HCT116 (cell line): ENCODE measurements at regions not wholly inside any gene's neighbourhood (a gene's known extent, or its start where the extent isn't known, plus 50 kb on each side); places are given as distances from the start of the nearest gene placed in this dataset.

Experiments used
- ATAC-seq: fragments of 200-7000 bp; cut with Tn5 transposase; 2 replicates; pipeline ENCODE4 v1.9.1; 2020; ENCODE audit warnings: mild to moderate bottlenecking, moderate library complexity
- BruUV-seq: library from RNA; stranded (reverse); fragments of 400-500 nt; replicated peaks from 2 replicates; lab custom pipeline; 2021; lab: Mats Ljungman, UMichigan
- CTCF ChIA-PET: fragments of 300-600 bp; sonication (Branson Sonifier 250); formaldehyde crosslinking; loops from one replicate; lab custom pipeline; 2021; ENCODE audit warnings: antibody characterized with exemption; lab: Charles Lee
- POLR2A ChIA-PET: fragments of 300-600, 350-600 bp; sonication (Branson Sonifier 250); formaldehyde crosslinking; loops from one replicate; lab custom pipeline; 2021; ENCODE audit warnings: antibody characterized with exemption; lab: Charles Lee
- RAD21 ChIA-PET, 2 experiments: fragments of 300-600 bp; sonication (Branson Sonifier 250); formaldehyde crosslinking; loops; one replicate each; lab custom pipeline; 2023; ENCODE audit warnings: low total read pairs in 2 of 2; ENCODE audit not compliant: uncharacterized antibody in 2 of 2, unreplicated experiment in 2 of 2, low non-redundant PET in 1 of 2; lab: Charles Lee
- DNase-seq: peaks from one replicate; pipeline ENCODE4 v3.0.0-alpha.2; 2010; ENCODE audit warnings: low read depth, low spot score
- H2AFZ ChIP-seq: fragments of 200-600 bp; shearing (Covaris generic), sonication (generic); 2 replicates; pipeline ENCODE4 v1.6.1; 2017; ENCODE audit warnings: low read depth, mixed run types, mixed read lengths, antibody characterized with exemption, low read length; ENCODE audit not compliant: poor library complexity, severe bottlenecking
- H3K27ac ChIP-seq: 2 replicates; pipeline ENCODE4 v1.5.1; 2012; ENCODE audit warnings: low read depth, low read length
- H3K27me3 ChIP-seq: fragments of 200-600 bp; sonication (generic); 2 replicates; pipeline ENCODE4 v1.6.1; 2016; ENCODE audit warnings: mixed run types, low read length, mixed read lengths; ENCODE audit not compliant: insufficient read depth
- H3K36me3 ChIP-seq, 2 experiments: fragments of 200-500 bp in 1 of 2; fragments of 200-600 bp in 1 of 2; sonication (Bioruptor generic) in 1 of 2; sonication (generic) in 1 of 2; 2 replicates each; pipeline versions ENCODE4 v1.5.1 to v1.6.1; 2014 to 2016; ENCODE audit warnings: low read length in 2 of 2, inconsistent platforms in 1 of 2, mixed read lengths in 1 of 2, mixed run types in 1 of 2; ENCODE audit not compliant: insufficient read depth in 2 of 2, control insufficient read depth in 1 of 2
- H3K4me1 ChIP-seq, 2 experiments: fragments of 200-600 bp in 1 of 2; sonication (generic) in 1 of 2; 2 replicates each; pipeline versions ENCODE4 v1.5.1 to v1.6.1; 2012 to 2017; ENCODE audit warnings: low read length in 2 of 2, inconsistent platforms in 1 of 2, mild to moderate bottlenecking in 1 of 2, mixed read lengths in 1 of 2, mixed run types in 1 of 2, moderate library complexity in 1 of 2; ENCODE audit not compliant: insufficient read depth in 2 of 2, control insufficient read depth in 1 of 2
- H3K4me2 ChIP-seq: fragments of 200-600 bp; sonication (generic); 2 replicates; pipeline ENCODE4 v1.6.1; 2017; ENCODE audit warnings: mixed run types, low read length, mixed read lengths
- H3K4me3 ChIP-seq, 2 experiments: fragments of 200-600 bp in 1 of 2; sonication (generic) in 1 of 2; replicated peaks in 1 of 2; 2 replicates each; pipeline ENCODE4 v1.5.1; 2011 to 2016; ENCODE audit warnings: low read length in 2 of 2, control low read depth in 1 of 2, low read depth in 1 of 2, mild to moderate bottlenecking in 1 of 2, mixed read lengths in 1 of 2, mixed run types in 1 of 2
- H3K79me2 ChIP-seq: fragments of 200-600 bp; sonication (generic); 2 replicates; pipeline ENCODE4 v1.6.1; 2017; ENCODE audit warnings: mild to moderate bottlenecking, mixed run types, low read length, moderate library complexity, mixed read lengths; ENCODE audit not compliant: insufficient read depth
- H3K9ac ChIP-seq: fragments of 200-600 bp; sonication (generic); 2 replicates; pipeline ENCODE4 v1.6.1; 2016; ENCODE audit warnings: low read length, mixed read lengths
- H3K9me2 ChIP-seq: fragments of 200-600 bp; sonication (generic), shearing (Covaris generic); 2 replicates; pipeline ENCODE4 v1.6.1; 2017; ENCODE audit warnings: mixed run types, mild to moderate bottlenecking, moderate library complexity; ENCODE audit not compliant: insufficient read depth
- H3K9me3 ChIP-seq, 2 experiments: fragments of 200-500 bp in 1 of 2; fragments of 200-600 bp in 1 of 2; sonication (Bioruptor generic) in 1 of 2; sonication (generic) in 1 of 2; 2 replicates each; pipeline ENCODE4 v1.6.1; 2014 to 2017; ENCODE audit warnings: low read length in 2 of 2, mixed read lengths in 2 of 2, inconsistent platforms in 1 of 2, low read depth in 1 of 2, mild to moderate bottlenecking in 1 of 2, mixed run types in 1 of 2, moderate library complexity in 1 of 2; ENCODE audit not compliant: control insufficient read depth in 1 of 2, insufficient read depth in 1 of 2
- H4K20me1 ChIP-seq: fragments of 200-600 bp; sonication (generic), shearing (Covaris generic); 2 replicates; pipeline ENCODE4 v1.6.1; 2017; ENCODE audit warnings: mixed run types, mild to moderate bottlenecking, moderate library complexity; ENCODE audit not compliant: insufficient read depth
- ATF3 ChIP-seq: IDR thresholded peaks from 2 replicates; pipeline ENCODE4 v1.6.1; 2012
- CBX3 ChIP-seq: IDR thresholded peaks from 2 replicates; pipeline ENCODE4 v1.6.1; 2012; ENCODE audit warnings: low read depth
- CEBPB ChIP-seq: IDR thresholded peaks from 2 replicates; pipeline ENCODE4 v1.6.1; 2012; ENCODE audit warnings: low read depth
- EGR1 ChIP-seq: IDR thresholded peaks from 2 replicates; pipeline ENCODE4 v1.6.1; 2012; ENCODE audit warnings: low read depth
- ELF1 ChIP-seq: IDR thresholded peaks from 2 replicates; pipeline ENCODE4 v1.6.1; 2012; ENCODE audit warnings: low read depth, borderline replicate concordance
- EZH2 ChIP-seq: fragments of 200-600 bp; sonication (generic); IDR thresholded peaks from 2 replicates; pipeline ENCODE4 v1.6.1; 2017; ENCODE audit warnings: antibody characterized with exemption, mixed run types
- EZH2phosphoT487 ChIP-seq: fragments of 200-600 bp; IDR thresholded peaks from 2 replicates; pipeline ENCODE4 v1.6.1; 2018; ENCODE audit warnings: antibody characterized with exemption, borderline replicate concordance
- FOSL1 ChIP-seq: IDR thresholded peaks from 2 replicates; pipeline ENCODE4 v1.6.1; 2012; ENCODE audit warnings: low read depth
- MAX ChIP-seq: IDR thresholded peaks from 2 replicates; pipeline ENCODE4 v1.6.1; 2012
- POLR2A ChIP-seq: IDR thresholded peaks from 2 replicates; pipeline ENCODE4 v1.7.0; 2011; ENCODE audit warnings: borderline replicate concordance; ENCODE audit not compliant: insufficient read depth, insufficient read length; ENCODE audit errors: extremely low read depth
- RAD21 ChIP-seq: IDR thresholded peaks from 2 replicates; pipeline ENCODE4 v1.6.1; 2012; ENCODE audit warnings: low read depth, mild to moderate bottlenecking
- SIN3A ChIP-seq: IDR thresholded peaks from 2 replicates; pipeline ENCODE4 v1.6.1; 2012; ENCODE audit warnings: low read depth
- SRF ChIP-seq: IDR thresholded peaks from 2 replicates; pipeline ENCODE4 v1.6.1; 2012; ENCODE audit warnings: low read depth
- TCF7L2 ChIP-seq: IDR thresholded peaks from 2 replicates; pipeline ENCODE4 v1.7.0; 2011; ENCODE audit warnings: borderline replicate concordance, inconsistent platforms; ENCODE audit not compliant: insufficient read depth, insufficient read length; ENCODE audit errors: extremely low read depth
- YY1 ChIP-seq: IDR thresholded peaks from 2 replicates; pipeline ENCODE4 v1.6.1; 2011; ENCODE audit warnings: low read length, low read depth, moderate library complexity, mild to moderate bottlenecking; ENCODE audit not compliant: insufficient replicate concordance; ENCODE audit errors: extremely low read depth
- ZFX ChIP-seq: fragments of 450-650 bp; IDR thresholded peaks from 2 replicates; pipeline ENCODE4 v1.6.1; 2017
- ZNF274 ChIP-seq: fragments of 200-500 bp; sonication (Bioruptor generic); IDR thresholded peaks from 2 replicates; pipeline ENCODE4 v1.6.1; 2014; ENCODE audit warnings: mild to moderate bottlenecking, low read depth, low read length, inconsistent platforms
- intact Hi-C: fragments of 100-400 bp; cut with micrococcal nuclease; formaldehyde crosslinking; loops from 2 replicates; pipeline ENCODE4 v1.10.0; 2022
- TF ChIP-seq, protein P1 (sequence below): IDR thresholded peaks from 2 replicates; pipeline ENCODE4 v1.6.1; 2012; ENCODE audit warnings: low read depth

DNA sequence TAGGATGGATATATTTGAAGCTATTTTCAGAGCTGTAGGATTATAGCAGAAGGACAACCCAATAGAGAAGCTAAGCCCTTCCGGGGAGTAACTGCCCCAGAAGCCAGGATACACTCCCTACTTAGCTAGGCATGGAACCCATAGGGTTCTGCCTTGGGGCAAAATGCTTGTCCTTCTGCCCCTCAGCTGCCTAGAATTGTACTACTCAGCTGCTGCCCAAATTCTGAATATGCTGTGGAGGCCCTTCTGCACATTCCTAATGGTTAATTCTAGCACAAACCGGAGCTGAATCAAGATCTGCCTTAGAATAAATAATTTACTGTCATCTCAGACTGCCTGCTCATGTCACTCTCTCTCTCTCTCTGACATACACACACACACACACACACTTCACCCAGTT is 297.7 kb upstream of the VCX3A start (continued):
- TF ChIP-seq ZNF274, result no peak

DNA sequence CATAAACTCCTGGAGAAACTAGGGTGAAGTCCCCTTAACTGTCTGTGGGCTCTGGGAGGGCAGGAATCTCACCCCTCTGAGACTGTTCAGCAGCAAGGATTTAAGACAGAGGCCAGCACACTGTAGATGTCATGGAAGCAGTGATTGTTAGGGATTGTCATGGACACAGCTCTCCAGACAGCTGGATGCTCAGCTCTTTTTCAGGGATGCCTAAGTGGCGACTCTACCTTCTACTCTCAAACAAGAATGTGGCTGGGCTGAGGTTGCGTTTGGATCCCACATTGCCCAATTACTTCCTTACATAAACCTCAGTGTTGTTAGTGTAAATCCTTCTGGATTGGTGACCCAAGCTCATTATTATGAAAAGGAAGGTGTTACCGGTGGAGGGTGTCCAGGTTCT is 291.9 kb upstream of the VCX3A start:
- no peak overlapping the region for H2AFZ ChIP-seq
- H3K9ac ChIP-seq, result no peak overlapping the region
- RAD21 ChIA-PET, result no interaction called here
- no peaks in the 10 kb centered on the region for H3K27me3 ChIP-seq
- H3K9me2 ChIP-seq, result no peaks in the 10 kb centered on the region
- H3K4me3 ChIP-seq, result no peak overlapping the region
- H4K20me1 ChIP-seq, result no peaks in the 10 kb centered on the region
- no peaks in the 10 kb centered on the region for H3K79me2 ChIP-seq
- TF ChIP-seq EGR1 (no peak), ZNF274 (no peak), FOSL1 (no peak), ATF3 (no peak), RAD21 (no peak), POLR2A (no peak), ELF1 (no peak), MAX (no peak), CEBPB (no peak), TCF7L2 (no peak), EZH2phosphoT487 (no peak), YY1 (no peak), EZH2 (no peak), CBX3 (no peak), SRF (no peak), ZFX (no peak), SIN3A (no peak)
- TF ChIP-seq, protein P1, sequence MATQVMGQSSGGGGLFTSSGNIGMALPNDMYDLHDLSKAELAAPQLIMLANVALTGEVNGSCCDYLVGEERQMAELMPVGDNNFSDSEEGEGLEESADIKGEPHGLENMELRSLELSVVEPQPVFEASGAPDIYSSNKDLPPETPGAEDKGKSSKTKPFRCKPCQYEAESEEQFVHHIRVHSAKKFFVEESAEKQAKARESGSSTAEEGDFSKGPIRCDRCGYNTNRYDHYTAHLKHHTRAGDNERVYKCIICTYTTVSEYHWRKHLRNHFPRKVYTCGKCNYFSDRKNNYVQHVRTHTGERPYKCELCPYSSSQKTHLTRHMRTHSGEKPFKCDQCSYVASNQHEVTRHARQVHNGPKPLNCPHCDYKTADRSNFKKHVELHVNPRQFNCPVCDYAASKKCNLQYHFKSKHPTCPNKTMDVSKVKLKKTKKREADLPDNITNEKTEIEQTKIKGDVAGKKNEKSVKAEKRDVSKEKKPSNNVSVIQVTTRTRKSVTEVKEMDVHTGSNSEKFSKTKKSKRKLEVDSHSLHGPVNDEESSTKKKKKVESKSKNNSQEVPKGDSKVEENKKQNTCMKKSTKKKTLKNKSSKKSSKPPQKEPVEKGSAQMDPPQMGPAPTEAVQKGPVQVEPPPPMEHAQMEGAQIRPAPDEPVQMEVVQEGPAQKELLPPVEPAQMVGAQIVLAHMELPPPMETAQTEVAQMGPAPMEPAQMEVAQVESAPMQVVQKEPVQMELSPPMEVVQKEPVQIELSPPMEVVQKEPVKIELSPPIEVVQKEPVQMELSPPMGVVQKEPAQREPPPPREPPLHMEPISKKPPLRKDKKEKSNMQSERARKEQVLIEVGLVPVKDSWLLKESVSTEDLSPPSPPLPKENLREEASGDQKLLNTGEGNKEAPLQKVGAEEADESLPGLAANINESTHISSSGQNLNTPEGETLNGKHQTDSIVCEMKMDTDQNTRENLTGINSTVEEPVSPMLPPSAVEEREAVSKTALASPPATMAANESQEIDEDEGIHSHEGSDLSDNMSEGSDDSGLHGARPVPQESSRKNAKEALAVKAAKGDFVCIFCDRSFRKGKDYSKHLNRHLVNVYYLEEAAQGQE, result no peak
- no peaks in the 10 kb centered on the region for H3K4me1 ChIP-seq
- no peak for ATAC-seq
- H3K9me3 ChIP-seq, result no peaks in the 10 kb centered on the region
- DNase-seq, result no peak
- intact Hi-C loops, result no loop called here
- no peak overlapping the region for H3K4me2 ChIP-seq
- CTCF ChIA-PET, result no interaction called here
- POLR2A ChIA-PET, result no interaction called here
- H3K27ac ChIP-seq, result no peak overlapping the region
- no peaks in the 10 kb centered on the region for H3K36me3 ChIP-seq
- BruUV-seq, result no TSS peak
